Eye (tissue), 1 donor: ENCODE measurements at regions not wholly inside any gene's neighbourhood (a gene's known extent, or its start where the extent isn't known, plus 50 kb on each side); places are given as distances from the start of the nearest gene placed in this dataset.
"Not testable (repeated sequence)": the region's sequence is repeated elsewhere in the genome, so short reads cannot be mapped to it uniquely, and the experiment has no call there.

Source experiments
- DNase-seq: peaks from one replicate; pipeline ENCODE4 v3.0.0-alpha.2; 2015

DNA sequence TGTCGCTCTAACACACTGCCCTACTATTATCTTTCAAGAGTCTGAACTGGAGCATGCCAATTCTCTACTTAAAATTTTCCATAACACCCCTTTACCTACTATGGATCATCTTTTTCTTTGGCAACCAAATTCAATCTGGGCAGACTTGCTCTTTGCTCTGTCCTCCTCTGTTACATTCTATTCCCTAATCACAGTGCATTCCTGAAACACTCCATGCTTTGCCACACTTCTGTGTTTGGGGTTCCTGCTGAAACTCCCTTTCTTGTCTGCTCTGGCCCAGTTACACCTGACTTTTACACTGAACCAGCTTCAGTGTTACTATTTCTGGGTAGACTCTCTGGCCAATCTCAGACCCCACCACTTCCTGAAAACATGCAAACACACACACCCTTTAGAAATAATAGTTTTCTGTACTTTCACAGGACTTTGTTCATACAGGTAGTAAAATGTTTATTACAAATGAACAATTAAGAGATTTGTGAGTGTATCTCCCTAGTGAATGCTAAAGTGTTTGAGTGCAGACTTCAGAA lies 119.9 kb upstream of the DCC start:
- no peak for DNase-seq

DNA sequence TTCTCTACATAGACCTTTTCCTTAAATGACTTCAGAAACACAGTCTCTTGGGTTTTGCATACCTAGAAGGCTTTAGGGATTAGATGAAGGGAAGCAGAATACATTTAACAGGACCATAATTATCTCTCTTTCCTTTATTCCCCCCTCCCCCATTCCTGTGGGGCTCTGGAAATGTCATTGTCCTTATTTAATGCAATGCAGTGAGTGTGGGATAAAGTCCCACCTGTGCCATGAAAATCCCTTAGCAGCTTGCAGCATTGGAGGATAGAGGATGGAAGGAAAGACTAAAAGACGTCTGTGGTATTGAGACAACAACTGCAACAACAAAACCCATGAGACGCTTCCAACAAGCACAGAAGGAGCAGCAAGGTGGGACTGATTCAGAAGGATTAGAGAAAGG lies 117.8 kb upstream of the DCC start:
- no peak for DNase-seq

DNA sequence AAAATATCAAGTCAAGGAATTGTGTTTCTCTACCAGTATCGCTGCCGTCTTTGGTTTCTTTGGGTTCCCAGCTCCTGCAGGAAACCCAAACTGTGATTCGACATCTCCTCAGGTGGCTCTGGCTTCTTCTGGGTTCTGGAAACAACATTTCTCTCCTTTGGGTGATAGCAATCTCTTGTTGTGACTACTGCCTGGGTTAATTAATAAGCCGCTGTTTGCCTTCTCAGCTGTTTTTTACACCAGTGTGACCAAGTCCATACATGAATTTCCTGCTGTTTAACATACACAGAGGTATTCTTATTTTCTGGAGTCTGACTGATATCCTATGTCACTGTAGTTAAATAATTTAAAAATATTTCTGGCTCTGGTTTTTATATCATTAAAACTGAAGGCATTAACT lies 112.5 kb upstream of the DCC start:
- DNase-seq = no peak

DNA sequence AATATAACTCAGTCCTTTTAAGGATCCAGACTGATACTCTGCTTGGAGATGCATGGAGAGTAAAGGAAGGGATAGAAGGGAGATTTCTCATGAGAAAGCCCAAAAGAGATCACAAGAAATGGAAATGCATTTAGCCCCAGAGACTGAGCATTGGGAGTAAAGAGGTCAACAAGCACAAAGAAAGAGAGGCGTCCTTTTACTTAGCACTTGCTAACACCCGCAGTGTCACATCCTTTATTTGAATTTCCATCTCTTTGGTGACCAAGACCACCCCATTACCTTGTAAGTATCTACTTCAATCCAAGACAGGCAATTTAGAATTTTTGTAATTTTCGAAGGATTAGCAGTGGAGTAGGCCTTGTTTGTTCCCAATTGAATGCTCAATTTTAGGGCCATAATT lies 111.8 kb upstream of the DCC start:
- no peak for DNase-seq

DNA sequence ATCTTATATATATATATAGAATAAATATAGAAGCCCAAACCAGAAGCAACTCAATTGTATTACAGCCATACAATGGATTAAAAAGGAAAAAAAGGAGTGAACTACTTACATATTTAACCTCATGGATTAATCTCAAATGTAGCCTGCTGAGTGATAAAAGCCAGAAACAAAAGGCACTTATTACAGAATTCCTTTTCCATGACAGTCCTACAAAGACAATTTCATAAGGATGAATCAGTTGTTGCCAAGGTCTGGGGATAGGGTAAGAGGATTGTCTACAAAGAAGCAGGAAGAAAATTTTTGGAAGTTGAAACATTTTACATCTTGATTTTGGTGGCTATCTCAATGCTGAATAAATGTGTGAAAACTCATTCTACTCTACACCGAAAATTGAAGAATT lies 103.9 kb upstream of the DCC start:
- no peak for DNase-seq

DNA sequence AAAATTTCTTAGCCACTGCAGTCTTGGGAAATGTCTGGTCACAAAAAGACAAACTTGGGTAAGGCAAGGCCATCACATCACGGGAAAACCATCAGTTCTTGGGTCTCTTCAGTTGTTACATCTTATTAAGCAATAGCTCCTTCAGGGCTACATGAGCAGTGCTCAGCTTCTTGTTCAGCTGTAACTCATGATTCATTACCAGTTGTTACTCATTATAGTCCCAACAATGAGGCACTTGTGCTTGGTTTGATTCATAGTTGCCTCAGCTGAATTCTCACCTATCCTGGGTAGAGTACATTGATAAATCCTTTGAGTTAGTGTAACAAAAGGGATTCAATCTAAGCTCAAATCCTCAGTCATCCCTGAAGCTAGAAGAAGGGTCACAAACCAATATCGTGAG lies 102.4 kb upstream of the DCC start:
- DNase-seq = no peak

DNA sequence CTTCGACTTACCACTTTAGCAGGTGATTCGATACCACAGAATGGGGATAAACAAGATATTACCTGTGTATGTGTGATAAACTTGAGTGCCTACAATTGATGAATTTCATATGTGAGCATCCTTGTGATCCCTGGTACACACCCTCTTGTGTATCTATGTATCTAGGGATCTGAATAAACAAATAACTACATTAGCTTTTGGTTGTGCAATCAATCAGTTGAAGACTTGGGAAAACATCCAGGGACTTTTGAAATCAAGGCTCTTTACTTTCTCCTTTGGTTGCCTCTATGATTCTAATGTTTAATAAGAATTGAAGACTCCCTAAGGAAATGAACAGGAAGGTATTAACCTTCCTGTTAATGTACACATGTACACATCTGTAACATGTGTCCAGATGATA lies 97.3 kb upstream of the DCC start:
- DNase-seq = no peak

DNA sequence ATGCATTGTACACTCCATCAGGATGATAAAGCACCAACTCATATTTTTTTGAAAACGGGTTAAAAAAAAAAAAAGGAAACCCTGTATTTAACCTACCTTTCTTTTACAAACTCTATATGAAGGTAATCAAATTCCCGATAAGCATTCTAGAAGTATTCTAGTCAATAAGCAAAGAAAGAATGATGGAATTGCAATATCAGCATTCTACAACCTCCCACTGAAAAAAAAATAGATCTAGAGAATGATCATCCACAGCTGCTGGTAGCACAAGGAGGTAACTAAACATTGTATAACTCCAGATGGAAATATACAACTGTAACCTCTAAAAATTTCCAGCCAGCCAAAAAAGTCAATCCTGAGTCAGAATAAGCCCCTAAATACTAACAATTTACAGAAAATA lies 95.3 kb upstream of the DCC start:
- no peak for DNase-seq

DNA sequence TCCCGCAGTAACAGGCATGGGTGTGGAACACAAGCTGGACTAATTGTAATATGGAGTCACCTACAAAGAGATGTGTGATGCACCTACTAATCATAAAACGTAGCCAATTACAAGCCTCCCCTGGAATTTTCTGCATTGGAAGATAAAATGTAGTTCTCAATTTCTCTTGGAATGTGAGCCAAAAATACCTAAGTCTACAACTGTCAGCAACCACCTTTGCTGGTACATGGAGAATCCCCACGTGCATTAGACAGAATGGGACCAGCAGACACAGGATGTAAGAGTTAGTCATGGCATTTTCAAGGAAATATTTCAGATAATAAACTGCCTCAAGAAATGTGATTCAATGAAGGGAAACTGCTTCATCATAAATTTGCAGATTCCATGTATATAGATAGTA lies 85.6 kb upstream of the DCC start:
- DNase-seq = no peak

DNA sequence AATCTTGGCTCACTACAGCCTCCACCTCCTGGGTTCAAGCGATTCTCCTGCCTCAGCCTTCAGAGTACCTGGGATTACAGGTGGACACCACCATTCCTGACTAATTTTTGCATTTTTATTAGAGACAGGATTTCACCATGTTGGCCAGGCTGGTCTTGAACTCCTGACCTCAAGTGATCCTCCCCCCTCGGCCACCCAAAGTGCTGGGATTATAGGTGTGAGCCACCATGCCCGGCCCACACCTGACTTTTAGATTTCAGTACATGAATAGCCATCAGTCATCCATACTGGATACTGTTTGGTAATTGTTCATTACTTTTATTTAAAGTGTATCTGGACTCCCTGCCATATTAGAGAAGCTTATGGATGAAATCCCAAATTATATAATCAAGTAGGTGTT lies 82.6 kb upstream of the DCC start:
- not testable (repeated sequence) for DNase-seq

DNA sequence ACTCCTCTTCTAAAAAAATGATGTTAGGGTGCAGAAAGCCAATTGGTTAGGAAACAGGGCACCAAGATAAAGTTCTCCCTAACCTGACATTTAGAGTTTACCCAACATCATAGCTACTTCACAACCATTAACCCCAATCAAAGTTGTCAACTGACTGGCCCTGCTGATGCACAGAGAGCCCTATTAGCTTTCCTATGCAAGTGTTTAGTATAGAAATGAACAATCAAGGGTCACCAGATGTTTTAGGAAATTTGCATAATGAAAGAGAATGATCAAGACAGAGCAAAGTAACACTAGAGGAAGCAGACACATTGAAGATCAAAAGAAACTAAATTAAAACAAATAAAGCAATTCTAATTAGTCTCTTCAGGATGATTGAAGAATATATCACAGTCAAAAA lies 64.2 kb upstream of the DCC start:
- DNase-seq = no peak

DNA sequence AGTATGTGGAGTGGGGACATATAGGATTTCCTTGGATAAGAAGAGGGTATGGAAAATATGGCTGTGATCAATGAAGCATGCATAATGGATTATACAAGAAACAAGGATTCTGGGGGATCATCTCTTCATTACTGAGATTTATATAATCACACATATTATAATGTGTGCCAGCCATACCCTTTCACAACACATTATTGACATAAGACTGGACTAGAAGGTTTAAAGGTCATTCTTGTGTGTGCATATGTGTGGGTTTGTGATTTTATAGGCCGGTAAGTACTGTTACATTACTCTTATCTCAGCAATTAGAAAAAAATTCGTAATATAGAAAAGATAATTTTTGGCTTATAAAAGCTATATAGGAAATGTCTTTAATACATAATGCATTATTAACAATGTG lies 62.2 kb upstream of the DCC start:
- DNase-seq = no peak

DNA sequence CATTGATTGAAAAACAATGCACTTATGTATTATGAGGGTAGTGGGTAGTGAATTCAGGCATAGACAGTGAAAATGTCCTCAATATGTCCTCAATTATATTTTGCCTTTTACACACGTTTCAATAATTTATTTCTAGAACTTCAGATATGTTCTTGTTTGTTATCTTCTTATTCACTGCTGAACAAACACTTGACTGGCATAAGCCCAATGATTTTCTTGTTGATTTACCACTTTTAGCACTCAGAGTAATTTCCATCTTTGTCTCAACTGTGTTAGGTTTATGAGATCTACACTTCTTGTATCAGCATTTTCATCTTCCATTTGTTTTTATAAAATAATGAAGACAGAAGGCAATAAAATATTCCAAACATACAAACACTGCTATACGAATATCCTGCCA lies 61.8 kb upstream of the DCC start:
- DNase-seq = no peak

DNA sequence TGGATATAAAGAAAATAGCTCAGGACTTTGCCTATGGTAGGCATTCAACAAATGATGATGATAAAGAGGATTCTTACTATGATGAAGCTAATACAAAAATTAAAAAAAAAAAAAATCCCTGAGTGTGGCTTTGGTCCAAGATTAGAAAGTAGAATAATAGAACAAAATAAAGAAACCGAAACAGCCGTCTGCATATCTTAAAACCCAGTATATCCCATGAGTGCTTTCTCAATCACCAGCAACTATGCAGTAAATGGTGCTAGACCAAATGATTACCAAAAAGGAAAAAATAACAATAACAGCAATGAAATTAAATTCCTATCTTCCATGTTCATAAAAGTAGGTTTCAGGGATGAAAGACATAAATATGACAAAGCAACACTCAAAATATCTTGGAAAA lies 59.3 kb upstream of the DCC start:
- DNase-seq = no peak

DNA sequence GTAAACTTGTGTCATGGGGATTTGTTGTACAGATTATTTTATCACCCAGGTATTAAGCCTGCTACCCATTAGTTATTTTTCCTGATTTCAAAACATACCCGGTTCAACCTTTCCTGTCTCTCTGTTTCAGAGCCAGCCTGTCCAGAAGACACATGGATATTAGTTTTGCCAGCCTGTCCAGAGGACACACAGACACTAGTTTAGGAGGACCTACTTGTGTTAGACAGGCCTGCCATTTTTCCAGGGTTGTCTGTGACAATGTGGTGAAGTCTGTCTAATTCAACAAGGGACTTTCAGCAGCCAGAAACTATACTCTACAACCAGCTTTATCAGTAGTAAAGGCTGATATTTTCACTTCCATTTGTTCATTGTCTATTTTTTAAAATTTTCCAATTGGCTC lies 56.1 kb upstream of the DCC start:
- no peak for DNase-seq

DNA sequence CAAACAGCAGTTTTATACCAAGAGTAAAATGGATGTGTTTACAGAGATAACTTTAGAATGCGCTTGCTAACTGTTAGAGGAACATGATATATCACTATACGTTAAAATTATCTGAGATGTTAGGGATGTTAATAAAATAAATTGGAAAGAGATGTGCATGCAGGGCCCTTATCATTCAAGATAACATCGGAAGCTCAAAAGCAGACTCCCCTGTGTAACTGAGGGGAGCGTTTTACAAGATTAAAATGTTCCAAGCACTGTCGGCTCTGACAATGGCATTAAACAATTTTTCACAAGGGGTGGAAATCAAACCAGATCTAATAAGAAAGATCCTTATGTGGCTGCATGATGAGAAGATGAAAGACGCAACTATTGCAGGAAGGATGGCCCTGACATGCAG lies 53.3 kb upstream of the DCC start:
- DNase-seq = no peak

DNA sequence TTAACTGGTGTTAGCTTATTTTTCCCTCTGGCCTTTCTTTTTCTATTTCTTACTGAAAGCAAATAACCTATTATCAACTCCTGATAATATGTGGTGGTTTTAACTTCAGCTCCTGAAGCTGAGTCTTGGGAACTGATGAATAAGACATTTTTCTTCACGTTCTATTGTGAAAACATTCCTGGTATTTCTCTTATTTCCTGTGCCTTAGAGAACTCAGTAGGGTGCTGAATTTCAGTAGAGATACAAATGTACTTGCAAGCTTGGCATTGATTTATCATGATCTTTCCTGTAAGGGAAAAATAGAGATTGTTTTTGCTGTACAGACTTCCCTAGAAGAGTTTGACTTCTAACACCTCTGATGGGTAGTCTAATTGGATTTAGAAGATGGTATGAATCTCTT lies 52.8 kb upstream of the DCC start:
- no peak for DNase-seq

DNA sequence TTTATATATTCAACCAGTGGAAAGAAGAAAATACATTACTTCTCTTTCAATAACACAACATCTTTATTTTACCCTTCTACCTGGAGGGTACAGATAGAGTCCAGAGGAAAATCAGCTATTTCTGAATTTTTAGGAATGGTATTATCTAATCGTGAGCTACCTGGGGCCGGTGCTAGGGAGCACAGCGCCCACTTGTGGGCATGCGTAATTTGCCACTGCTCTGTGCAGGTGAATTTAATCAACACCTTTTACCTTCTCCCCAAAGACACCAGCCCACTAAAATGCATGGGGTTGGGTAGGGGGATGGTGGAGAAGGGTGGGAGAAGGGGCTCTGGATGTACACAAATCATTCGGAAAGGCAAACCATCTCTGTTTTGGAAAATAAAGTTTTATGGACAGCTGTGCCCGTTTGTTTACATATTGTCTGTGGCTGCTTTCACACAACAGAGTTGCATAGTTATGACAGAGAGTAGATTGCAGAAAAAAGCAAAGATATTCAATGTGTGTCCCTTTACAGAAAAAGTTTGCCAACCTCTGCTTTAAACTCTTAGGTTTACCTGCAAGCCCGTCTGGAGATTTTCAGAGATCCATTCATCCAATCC lies 51.5 kb upstream of the DCC start:
- peak; percentile 9 for DNase-seq

DNA sequence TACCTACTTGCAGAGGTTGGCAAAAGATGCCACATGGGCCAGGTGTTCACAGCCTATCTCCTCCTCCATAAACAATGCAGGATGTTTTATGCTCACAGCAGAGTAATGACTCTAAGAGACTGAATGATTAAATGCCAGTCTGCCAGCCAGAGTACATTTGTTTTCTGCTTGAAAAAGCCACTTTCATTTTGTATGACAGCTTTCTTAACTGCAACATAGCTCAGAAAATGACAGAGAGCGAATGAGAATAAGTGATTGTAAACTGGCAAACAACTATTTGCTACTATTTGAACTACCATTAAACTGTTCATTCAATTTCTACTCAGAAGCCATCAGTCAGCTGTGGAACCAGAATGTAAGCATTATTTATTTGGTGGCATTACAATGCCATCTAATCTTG lies 50.6 kb upstream of the DCC start:
- DNase-seq = no peak
